ENCODE measurements at regions not wholly inside any gene's neighbourhood (a gene's known extent, or its start where the extent isn't known, plus 50 kb on each side); places are given as distances from the start of the nearest gene placed in this dataset.

DNA sequence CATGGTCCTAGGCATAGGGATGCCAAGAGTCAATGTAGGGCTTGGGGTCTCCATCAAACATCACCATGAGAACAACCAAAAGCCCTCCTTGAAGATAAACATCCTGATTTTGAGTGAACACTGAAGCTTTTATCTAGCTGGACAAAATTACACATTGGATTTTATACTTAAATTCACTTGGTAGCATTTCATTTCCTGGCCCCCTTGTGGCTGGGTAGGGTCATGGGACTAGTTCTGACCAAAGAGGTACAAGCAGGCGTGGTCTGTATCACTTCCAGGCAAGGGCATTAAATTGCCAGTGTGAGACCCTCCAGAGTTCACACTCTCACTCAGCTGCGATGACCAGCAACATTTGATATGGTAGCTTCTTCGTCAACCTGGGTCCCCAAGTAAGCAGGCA lies 320.3 kb downstream of the ACTL7B start:
- Histone ChIP-seq H3K27ac (ENCODE audit: low read depth, low read length) (no peak overlapping the region), H3K27me3 (ENCODE audit: control insufficient read depth, insufficient read depth, low read length) (no peaks in the 10 kb centered on the region), H3K9me3 (ENCODE audit: control insufficient read depth, insufficient read depth, low read length) (no peaks in the 10 kb centered on the region), H3K4me1 (ENCODE audit: control insufficient read depth, insufficient read depth, low read length) (no peaks in the 10 kb centered on the region), H3K9ac (ENCODE audit: low read depth, low read length) (no peak overlapping the region), H3K4me3 (ENCODE audit: low read depth, low read length) (no peak overlapping the region), H3K36me3 (ENCODE audit: control insufficient read depth, insufficient read depth, low read length) (no peaks in the 10 kb centered on the region)

- no peak overlapping the region for H3K27ac ChIP-seq (ENCODE audit: low read depth, low read length)
- H3K36me3 ChIP-seq (ENCODE audit: control insufficient read depth, insufficient read depth, low read length) = no peaks in the 10 kb centered on the region
- no peaks in the 10 kb centered on the region for H3K4me1 ChIP-seq (ENCODE audit: control insufficient read depth, insufficient read depth, low read length)
- H3K4me3 ChIP-seq (ENCODE audit: low read depth, low read length) = no peak overlapping the region
- H3K9ac ChIP-seq (ENCODE audit: low read depth, low read length) = no peak overlapping the region
- H3K27me3 ChIP-seq (ENCODE audit: control insufficient read depth, insufficient read depth, low read length) = no peaks in the 10 kb centered on the region
- H3K9me3 ChIP-seq (ENCODE audit: control insufficient read depth, insufficient read depth, low read length) = no peaks in the 10 kb centered on the region
Observed at GRCh38 chr9:108534741-108535140, 321.0 kb downstream of the ACTL7B start.

DNA sequence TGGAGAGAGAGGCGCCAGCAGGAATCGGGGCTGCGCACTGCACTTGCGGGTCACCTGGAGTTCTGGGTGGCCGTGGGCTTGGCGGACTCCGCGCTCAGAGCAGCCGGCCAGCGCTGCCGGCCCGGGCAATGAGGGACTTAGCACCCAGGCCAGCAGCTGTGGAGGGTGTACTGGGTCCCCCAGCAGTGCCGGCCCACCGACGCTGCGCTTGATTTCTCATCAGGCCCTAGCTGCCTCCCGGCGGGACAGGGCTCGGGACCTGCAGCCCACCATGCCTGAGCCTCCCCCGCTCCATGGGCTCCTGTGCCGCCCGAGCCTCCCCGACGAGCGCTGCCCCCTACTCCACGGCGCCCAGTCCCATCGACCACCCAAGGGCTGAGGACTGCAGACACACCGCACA lies 325.6 kb downstream of the ACTL7B start:
- no peaks in the 10 kb centered on the region for H3K27me3 ChIP-seq (ENCODE audit: control insufficient read depth, insufficient read depth, low read length)
- H3K4me1 ChIP-seq (ENCODE audit: control insufficient read depth, insufficient read depth, low read length) = no peaks in the 10 kb centered on the region
- no peak overlapping the region for H3K27ac ChIP-seq (ENCODE audit: low read depth, low read length)
- no peaks in the 10 kb centered on the region for H3K9me3 ChIP-seq (ENCODE audit: control insufficient read depth, insufficient read depth, low read length)
- H3K36me3 ChIP-seq (ENCODE audit: control insufficient read depth, insufficient read depth, low read length) = no peaks in the 10 kb centered on the region
- H3K9ac ChIP-seq (ENCODE audit: low read depth, low read length) = no peak overlapping the region
- H3K4me3 ChIP-seq (ENCODE audit: low read depth, low read length) = no peak overlapping the region

GRCh38 chr9:108528231-108528630 lies 327.6 kb downstream of the ACTL7B start:
- no peaks in the 10 kb centered on the region for H3K36me3 ChIP-seq (ENCODE audit: control insufficient read depth, insufficient read depth, low read length)
- no peaks in the 10 kb centered on the region for H3K9me3 ChIP-seq (ENCODE audit: control insufficient read depth, insufficient read depth, low read length)
- no peak overlapping the region for H3K9ac ChIP-seq (ENCODE audit: low read depth, low read length)
- no peaks in the 10 kb centered on the region for H3K4me1 ChIP-seq (ENCODE audit: control insufficient read depth, insufficient read depth, low read length)
- no peaks in the 10 kb centered on the region for H3K27me3 ChIP-seq (ENCODE audit: control insufficient read depth, insufficient read depth, low read length)
- H3K27ac ChIP-seq (ENCODE audit: low read depth, low read length) = no peak overlapping the region
- no peak overlapping the region for H3K4me3 ChIP-seq (ENCODE audit: low read depth, low read length)

DNA sequence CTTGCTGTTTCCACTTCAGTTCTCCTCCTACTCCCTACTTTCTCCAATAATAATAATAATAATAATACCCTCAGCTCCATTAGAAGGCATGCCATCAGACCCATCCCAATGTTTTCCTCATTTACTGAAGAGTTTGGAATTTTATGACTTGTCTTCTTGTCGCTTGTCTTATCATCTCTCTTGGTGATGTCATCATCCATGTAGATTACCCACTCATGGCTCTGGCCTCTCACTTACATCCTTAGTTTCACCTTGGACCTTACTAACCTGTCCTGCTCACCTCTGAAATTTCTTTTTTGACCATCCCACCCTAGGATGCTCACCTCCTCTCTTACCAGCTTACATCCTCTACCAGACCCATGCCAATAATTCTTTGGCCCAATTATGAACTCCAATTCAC lies 329.3 kb downstream of the ACTL7B start:
- no peaks in the 10 kb centered on the region for H3K36me3 ChIP-seq (ENCODE audit: control insufficient read depth, insufficient read depth, low read length)
- no peaks in the 10 kb centered on the region for H3K4me1 ChIP-seq (ENCODE audit: control insufficient read depth, insufficient read depth, low read length)
- H3K27ac ChIP-seq (ENCODE audit: low read depth, low read length) = no peak overlapping the region

GRCh38 chr9:108525186-108525585 lies 330.6 kb downstream of the ACTL7B start:
- H3K4me3 ChIP-seq (ENCODE audit: low read depth, low read length) = no peak overlapping the region
- H3K9ac ChIP-seq (ENCODE audit: low read depth, low read length) = no peak overlapping the region
- no peak overlapping the region for H3K27ac ChIP-seq (ENCODE audit: low read depth, low read length)
- no peaks in the 10 kb centered on the region for H3K27me3 ChIP-seq (ENCODE audit: control insufficient read depth, insufficient read depth, low read length)
- H3K9me3 ChIP-seq (ENCODE audit: control insufficient read depth, insufficient read depth, low read length) = no peaks in the 10 kb centered on the region
- no peaks in the 10 kb centered on the region for H3K36me3 ChIP-seq (ENCODE audit: control insufficient read depth, insufficient read depth, low read length)
- no peaks in the 10 kb centered on the region for H3K4me1 ChIP-seq (ENCODE audit: control insufficient read depth, insufficient read depth, low read length)

More for the DNA sequence above, 329.3 kb downstream of the ACTL7B start:
- Histone ChIP-seq H3K9me3 (ENCODE audit: control insufficient read depth, insufficient read depth, low read length) (no peaks in the 10 kb centered on the region), H3K9ac (ENCODE audit: low read depth, low read length) (no peak overlapping the region), H3K4me3 (ENCODE audit: low read depth, low read length) (no peak overlapping the region), H3K27me3 (ENCODE audit: control insufficient read depth, insufficient read depth, low read length) (no peaks in the 10 kb centered on the region)

DNA sequence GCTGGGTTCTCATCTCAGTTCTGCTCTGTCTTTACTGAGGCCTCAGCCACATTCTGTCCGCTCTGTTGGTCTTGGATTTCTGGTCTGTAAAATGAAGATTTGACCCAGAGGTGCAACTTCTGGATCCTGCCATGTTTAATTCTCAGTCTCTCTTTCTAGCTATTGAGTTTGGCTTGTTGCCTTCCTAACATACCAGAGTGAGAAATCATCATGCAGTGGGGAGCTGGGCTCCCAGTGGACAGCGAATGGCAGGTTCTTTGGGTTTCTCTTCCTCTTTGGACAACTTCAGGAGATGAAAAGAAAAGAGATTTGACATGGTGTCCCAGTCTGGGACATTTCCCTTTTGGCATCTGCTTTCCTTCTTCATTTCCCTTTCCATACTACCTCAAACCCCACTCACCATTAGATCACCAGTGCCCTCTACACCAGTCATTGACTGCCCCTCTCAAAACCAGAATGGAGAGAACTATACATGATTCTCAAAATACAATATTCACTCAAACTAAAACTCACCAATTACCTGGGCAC lies 334.7 kb downstream of the ACTL7B start:
- Histone ChIP-seq H3K4me3 (ENCODE audit: low read depth, low read length) (no peak overlapping the region), H3K4me1 (ENCODE audit: control insufficient read depth, insufficient read depth, low read length) (no peaks in the 10 kb centered on the region), H3K9ac (ENCODE audit: low read depth, low read length) (no peak overlapping the region), H3K9me3 (ENCODE audit: control insufficient read depth, insufficient read depth, low read length) (no peaks in the 10 kb centered on the region), H3K27me3 (ENCODE audit: control insufficient read depth, insufficient read depth, low read length) (no peaks in the 10 kb centered on the region), H3K36me3 (ENCODE audit: control insufficient read depth, insufficient read depth, low read length) (no peaks in the 10 kb centered on the region), H3K27ac (ENCODE audit: low read depth, low read length) (no peak overlapping the region)

GRCh38 chr9:108519437-108519836 lies 336.3 kb downstream of the ACTL7B start:
- Histone ChIP-seq H3K36me3 (ENCODE audit: control insufficient read depth, insufficient read depth, low read length) (no peaks in the 10 kb centered on the region), H3K27ac (ENCODE audit: low read depth, low read length) (no peak overlapping the region)

GRCh38 chr9:108517651-108518365 lies 338.0 kb downstream of the ACTL7B start:
- H3K4me1 ChIP-seq (ENCODE audit: control insufficient read depth, insufficient read depth, low read length) = no peaks in the 10 kb centered on the region
- no peaks in the 10 kb centered on the region for H3K9me3 ChIP-seq (ENCODE audit: control insufficient read depth, insufficient read depth, low read length)
- no peaks in the 10 kb centered on the region for H3K36me3 ChIP-seq (ENCODE audit: control insufficient read depth, insufficient read depth, low read length)
- no peaks in the 10 kb centered on the region for H3K27me3 ChIP-seq (ENCODE audit: control insufficient read depth, insufficient read depth, low read length)
- no peak overlapping the region for H3K9ac ChIP-seq (ENCODE audit: low read depth, low read length)
- H3K27ac ChIP-seq (ENCODE audit: low read depth, low read length) = no peak overlapping the region
- H3K4me3 ChIP-seq (ENCODE audit: low read depth, low read length) = no peak overlapping the region

More at GRCh38 chr9:108519437-108519836, 336.3 kb downstream of the ACTL7B start:
- Histone ChIP-seq H3K4me1 (ENCODE audit: control insufficient read depth, insufficient read depth, low read length) (no peaks in the 10 kb centered on the region), H3K9ac (ENCODE audit: low read depth, low read length) (no peak overlapping the region), H3K9me3 (ENCODE audit: control insufficient read depth, insufficient read depth, low read length) (no peaks in the 10 kb centered on the region), H3K4me3 (ENCODE audit: low read depth, low read length) (no peak overlapping the region), H3K27me3 (ENCODE audit: control insufficient read depth, insufficient read depth, low read length) (no peaks in the 10 kb centered on the region)

DNA sequence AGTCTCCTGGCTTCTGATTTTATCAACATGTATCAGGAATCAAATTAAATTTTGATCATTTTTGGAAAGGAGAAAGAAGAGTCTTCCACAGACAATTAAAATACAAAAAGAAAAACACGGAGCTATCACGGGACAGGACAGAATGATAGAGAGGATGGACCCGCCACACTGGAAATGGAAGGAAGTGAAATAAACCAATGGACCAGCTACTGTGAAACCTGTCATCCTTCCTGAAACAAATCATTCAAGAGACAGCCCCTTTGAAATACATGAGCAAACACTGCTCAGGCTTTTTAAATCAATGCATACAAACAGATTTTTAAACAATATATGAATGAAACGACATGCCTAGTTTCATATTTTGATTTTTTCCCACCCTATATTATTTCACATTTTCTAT lies 339.4 kb downstream of the ACTL7B start:
- no peak overlapping the region for H3K4me3 ChIP-seq (ENCODE audit: low read depth, low read length)
- H3K36me3 ChIP-seq (ENCODE audit: control insufficient read depth, insufficient read depth, low read length) = no peaks in the 10 kb centered on the region
- no peaks in the 10 kb centered on the region for H3K27me3 ChIP-seq (ENCODE audit: control insufficient read depth, insufficient read depth, low read length)
- no peaks in the 10 kb centered on the region for H3K9me3 ChIP-seq (ENCODE audit: control insufficient read depth, insufficient read depth, low read length)
- H3K4me1 ChIP-seq (ENCODE audit: control insufficient read depth, insufficient read depth, low read length) = no peaks in the 10 kb centered on the region
- H3K9ac ChIP-seq (ENCODE audit: low read depth, low read length) = no peak overlapping the region
- no peak overlapping the region for H3K27ac ChIP-seq (ENCODE audit: low read depth, low read length)

- Histone ChIP-seq H3K4me1 (ENCODE audit: control insufficient read depth, insufficient read depth, low read length) (no peaks in the 10 kb centered on the region), H3K27me3 (ENCODE audit: control insufficient read depth, insufficient read depth, low read length) (no peaks in the 10 kb centered on the region), H3K9me3 (ENCODE audit: control insufficient read depth, insufficient read depth, low read length) (no peaks in the 10 kb centered on the region), H3K4me3 (ENCODE audit: low read depth, low read length) (no peak overlapping the region), H3K36me3 (ENCODE audit: control insufficient read depth, insufficient read depth, low read length) (no peaks in the 10 kb centered on the region), H3K9ac (ENCODE audit: low read depth, low read length) (no peak overlapping the region), H3K27ac (ENCODE audit: low read depth, low read length) (no peak overlapping the region)
Observed at GRCh38 chr9:108515856-108516255, 339.9 kb downstream of the ACTL7B start.

Measured in HUES48 (cell line).